ENCODE measurements at regions not wholly inside any gene's neighbourhood (a gene's known extent, or its start where the extent isn't known, plus 50 kb on each side); places are given as distances from the start of the nearest gene placed in this dataset.

- no peak overlapping the region for H3K27ac Mint-ChIP-seq
- H3K4me1 Mint-ChIP-seq, result peaks cover 1% of the 10 kb centered on the region
- Histone ChIP-seq H3K9me3 (ENCODE audit: control insufficient read depth, low read length) (no peaks in the 10 kb centered on the region), H3K4me3 (ENCODE audit: low read length) (no peak overlapping the region), H3K36me3 (ENCODE audit: control insufficient read depth, insufficient read depth, low read length) (no peaks in the 10 kb centered on the region), H3K27me3 (ENCODE audit: control insufficient read depth, insufficient read depth, low read length, poor library complexity, severe bottlenecking) (no peaks in the 10 kb centered on the region), H3K4me1 (ENCODE audit: control insufficient read depth, insufficient read depth, low read length) (peaks cover 3% of the 10 kb centered on the region), H3K27ac (ENCODE audit: low read depth, low read length) (no peak overlapping the region), H3K9ac (ENCODE audit: extremely low read depth, low read length, poor library complexity, severe bottlenecking) (no peak overlapping the region)
- DNase-seq, result no peak
- WGBS, 2 experiments (ENCODE audit: insufficient coverage in 1 of 2, insufficient read length in 1 of 2), result 88 to 100% methylated on average over 1 to 2 of the region's 2 CpGs
- H3K27me3 Mint-ChIP-seq (ENCODE audit: insufficient read depth), result no peaks in the 10 kb centered on the region
- peaks cover 2% of the 10 kb centered on the region for H3K9me3 Mint-ChIP-seq
- no peaks in the 10 kb centered on the region for H3K36me3 Mint-ChIP-seq (ENCODE audit: low read depth)
- no peak overlapping the region for H3K4me3 Mint-ChIP-seq
- TF ChIP-seq CTCF (conservative IDR thresholded peaks at IDR 0.05), result no peak
Observed at GRCh38 chr5:164373876-164374275, 868.5 kb downstream of the MAT2B start.

GRCh38 chr5:164375051-164375450 lies 869.6 kb downstream of the MAT2B start:
- no peak overlapping the region for H3K4me3 ChIP-seq (ENCODE audit: low read length)
- TF ChIP-seq CTCF (conservative IDR thresholded peaks at IDR 0.05), result no peak
- Mint-ChIP-seq H3K4me1 (peaks cover 1% of the 10 kb centered on the region), H3K4me3 (no peak overlapping the region), H3K27ac (no peak overlapping the region), H3K27me3 (ENCODE audit: insufficient read depth) (no peaks in the 10 kb centered on the region), H3K9me3 (peaks cover 8% of the 10 kb centered on the region), H3K36me3 (ENCODE audit: low read depth) (no peaks in the 10 kb centered on the region)
- no peaks in the 10 kb centered on the region for H3K9me3 ChIP-seq (ENCODE audit: control insufficient read depth, low read length)
- H3K27ac ChIP-seq (ENCODE audit: low read depth, low read length), result no peak overlapping the region
- no peaks in the 10 kb centered on the region for H3K36me3 ChIP-seq (ENCODE audit: control insufficient read depth, insufficient read depth, low read length)
- peaks cover 3% of the 10 kb centered on the region for H3K4me1 ChIP-seq (ENCODE audit: control insufficient read depth, insufficient read depth, low read length)
- no peak overlapping the region for H3K9ac ChIP-seq (ENCODE audit: extremely low read depth, low read length, poor library complexity, severe bottlenecking)
- DNase-seq, result no peak
- H3K27me3 ChIP-seq (ENCODE audit: control insufficient read depth, insufficient read depth, low read length, poor library complexity, severe bottlenecking), result no peaks in the 10 kb centered on the region
- WGBS, 2 experiments (ENCODE audit: insufficient coverage in 1 of 2, insufficient read length in 1 of 2), result 100% methylated on average over 1 of the region's 1 CpG; no CpG with 5 or more reads in 1 of the 2 experiments

GRCh38 chr5:164376843-164377242 lies 871.4 kb downstream of the MAT2B start:
- H3K4me1 Mint-ChIP-seq, result peaks cover 1% of the 10 kb centered on the region
- no peak overlapping the region for H3K4me3 Mint-ChIP-seq
- H3K27ac Mint-ChIP-seq, result no peak overlapping the region
- DNase-seq, result no peak
- no peak overlapping the region for H3K9ac ChIP-seq (ENCODE audit: extremely low read depth, low read length, poor library complexity, severe bottlenecking)
- peaks cover 3% of the 10 kb centered on the region for H3K4me1 ChIP-seq (ENCODE audit: control insufficient read depth, insufficient read depth, low read length)
- no peaks in the 10 kb centered on the region for H3K36me3 ChIP-seq (ENCODE audit: control insufficient read depth, insufficient read depth, low read length)
- no peaks in the 10 kb centered on the region for H3K9me3 ChIP-seq (ENCODE audit: control insufficient read depth, low read length)
- H3K27me3 Mint-ChIP-seq (ENCODE audit: insufficient read depth), result no peaks in the 10 kb centered on the region
- H3K27ac ChIP-seq (ENCODE audit: low read depth, low read length), result no peak overlapping the region
- no peaks in the 10 kb centered on the region for H3K27me3 ChIP-seq (ENCODE audit: control insufficient read depth, insufficient read depth, low read length, poor library complexity, severe bottlenecking)
- H3K36me3 Mint-ChIP-seq (ENCODE audit: low read depth), result no peaks in the 10 kb centered on the region
- H3K9me3 Mint-ChIP-seq, result peaks cover 8% of the 10 kb centered on the region
- TF ChIP-seq CTCF (conservative IDR thresholded peaks at IDR 0.05), result no peak
- H3K4me3 ChIP-seq (ENCODE audit: low read length), result no peak overlapping the region

All from endodermal cell (in vitro differentiated cells).